NB4 (cell line): ENCODE measurements at regions not wholly inside any gene's neighbourhood (a gene's known extent, or its start where the extent isn't known, plus 50 kb on each side); places are given as distances from the start of the nearest gene placed in this dataset.

Source experiments
- MYC ChIP-seq: IDR thresholded peaks from 2 replicates; pipeline ENCODE4 v1.6.1; 2011; ENCODE audit warnings: low read depth, low read length
- POLR2A ChIP-seq: IDR thresholded peaks from 2 replicates; pipeline ENCODE4 v1.6.1; 2011; ENCODE audit warnings: mild to moderate bottlenecking; ENCODE audit not compliant: insufficient read length; ENCODE audit errors: extremely low read depth
- TF ChIP-seq, protein P1 (sequence below): IDR thresholded peaks from one replicate; pipeline ENCODE4 v1.5.1; 2012; ENCODE audit warnings: low read depth, low read length
- TF ChIP-seq, protein P2 (sequence below): IDR thresholded peaks from 2 replicates; pipeline ENCODE4 v1.6.1; 2011; ENCODE audit warnings: low read depth, low read length

DNA sequence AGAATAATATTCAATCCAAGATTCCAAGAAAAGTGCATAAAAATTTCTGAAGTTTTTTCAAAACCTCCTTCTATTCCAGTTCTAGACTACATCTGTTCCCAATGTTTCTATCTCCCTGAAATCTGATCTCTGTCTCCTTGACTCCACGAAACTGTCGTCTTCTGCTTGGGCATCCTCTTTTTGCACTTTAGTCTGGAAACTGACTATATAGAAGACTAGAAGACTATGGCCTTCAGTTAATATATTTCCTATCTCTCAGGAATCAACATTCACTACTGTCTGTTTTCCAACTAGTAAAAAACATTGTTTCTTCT lies 745.4 kb upstream of the ADGRB3 start:
- TF ChIP-seq, protein P1, sequence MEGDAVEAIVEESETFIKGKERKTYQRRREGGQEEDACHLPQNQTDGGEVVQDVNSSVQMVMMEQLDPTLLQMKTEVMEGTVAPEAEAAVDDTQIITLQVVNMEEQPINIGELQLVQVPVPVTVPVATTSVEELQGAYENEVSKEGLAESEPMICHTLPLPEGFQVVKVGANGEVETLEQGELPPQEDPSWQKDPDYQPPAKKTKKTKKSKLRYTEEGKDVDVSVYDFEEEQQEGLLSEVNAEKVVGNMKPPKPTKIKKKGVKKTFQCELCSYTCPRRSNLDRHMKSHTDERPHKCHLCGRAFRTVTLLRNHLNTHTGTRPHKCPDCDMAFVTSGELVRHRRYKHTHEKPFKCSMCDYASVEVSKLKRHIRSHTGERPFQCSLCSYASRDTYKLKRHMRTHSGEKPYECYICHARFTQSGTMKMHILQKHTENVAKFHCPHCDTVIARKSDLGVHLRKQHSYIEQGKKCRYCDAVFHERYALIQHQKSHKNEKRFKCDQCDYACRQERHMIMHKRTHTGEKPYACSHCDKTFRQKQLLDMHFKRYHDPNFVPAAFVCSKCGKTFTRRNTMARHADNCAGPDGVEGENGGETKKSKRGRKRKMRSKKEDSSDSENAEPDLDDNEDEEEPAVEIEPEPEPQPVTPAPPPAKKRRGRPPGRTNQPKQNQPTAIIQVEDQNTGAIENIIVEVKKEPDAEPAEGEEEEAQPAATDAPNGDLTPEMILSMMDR = no peak
- TF ChIP-seq POLR2A (no peak), MYC (no peak)
- TF ChIP-seq, protein P2, sequence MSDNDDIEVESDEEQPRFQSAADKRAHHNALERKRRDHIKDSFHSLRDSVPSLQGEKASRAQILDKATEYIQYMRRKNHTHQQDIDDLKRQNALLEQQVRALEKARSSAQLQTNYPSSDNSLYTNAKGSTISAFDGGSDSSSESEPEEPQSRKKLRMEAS = no peak
